ENCODE measurements at regions not wholly inside any gene's neighbourhood (a gene's known extent, or its start where the extent isn't known, plus 50 kb on each side); places are given as distances from the start of the nearest gene placed in this dataset.

DNA sequence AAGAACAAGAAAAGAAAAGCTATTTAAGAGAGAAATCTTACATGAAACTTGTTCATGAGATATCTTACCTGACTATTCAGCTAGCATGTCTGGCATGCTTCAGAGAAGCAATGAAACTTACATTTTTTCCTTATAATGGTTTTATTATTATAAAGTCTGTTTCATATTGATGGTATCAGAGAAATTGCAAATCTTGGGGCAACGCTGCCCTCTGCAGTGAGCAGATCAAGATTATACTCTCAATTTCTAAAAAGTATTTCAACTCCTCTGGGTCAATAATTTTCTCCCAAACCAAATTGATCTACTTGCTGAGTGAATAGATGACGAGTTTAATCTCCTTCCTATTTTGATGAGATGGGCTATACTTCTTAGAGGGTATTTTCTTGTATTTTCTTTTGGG, 235.6 kb downstream of the NUP35 start:
- TF ChIP-seq, protein P1, sequence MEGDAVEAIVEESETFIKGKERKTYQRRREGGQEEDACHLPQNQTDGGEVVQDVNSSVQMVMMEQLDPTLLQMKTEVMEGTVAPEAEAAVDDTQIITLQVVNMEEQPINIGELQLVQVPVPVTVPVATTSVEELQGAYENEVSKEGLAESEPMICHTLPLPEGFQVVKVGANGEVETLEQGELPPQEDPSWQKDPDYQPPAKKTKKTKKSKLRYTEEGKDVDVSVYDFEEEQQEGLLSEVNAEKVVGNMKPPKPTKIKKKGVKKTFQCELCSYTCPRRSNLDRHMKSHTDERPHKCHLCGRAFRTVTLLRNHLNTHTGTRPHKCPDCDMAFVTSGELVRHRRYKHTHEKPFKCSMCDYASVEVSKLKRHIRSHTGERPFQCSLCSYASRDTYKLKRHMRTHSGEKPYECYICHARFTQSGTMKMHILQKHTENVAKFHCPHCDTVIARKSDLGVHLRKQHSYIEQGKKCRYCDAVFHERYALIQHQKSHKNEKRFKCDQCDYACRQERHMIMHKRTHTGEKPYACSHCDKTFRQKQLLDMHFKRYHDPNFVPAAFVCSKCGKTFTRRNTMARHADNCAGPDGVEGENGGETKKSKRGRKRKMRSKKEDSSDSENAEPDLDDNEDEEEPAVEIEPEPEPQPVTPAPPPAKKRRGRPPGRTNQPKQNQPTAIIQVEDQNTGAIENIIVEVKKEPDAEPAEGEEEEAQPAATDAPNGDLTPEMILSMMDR (conservative IDR thresholded peaks at IDR 0.05 in 1 of 2, IDR thresholded peaks at IDR 0.05 in 1 of 2; ENCODE audit: extremely low read depth in 1 of 2, insufficient read depth in 1 of 2, low read depth in 1 of 2, low read length in 2 of 2): peak; percentile 13 to 45
- TF ChIP-seq EZH2 (IDR thresholded peaks at IDR 0.05; ENCODE audit: borderline replicate concordance, low read length): no peak

All from mammary epithelial cell (primary cell).